Sigmoid colon (tissue), 3 donors: ENCODE measurements at regions not wholly inside any gene's neighbourhood (a gene's known extent, or its start where the extent isn't known, plus 50 kb on each side); places are given as distances from the start of the nearest gene placed in this dataset.

Experiments used
- CTCF ChIP-seq, 4 experiments: fragments of 450-650 bp in 3 of 4; fragments of 200-600 bp in 1 of 4; IDR thresholded peaks; one replicate each; pipeline ENCODE4 v1.5.1; 2016 to 2019; ENCODE audit warnings: antibody characterized with exemption in 4 of 4, mild to moderate bottlenecking in 3 of 4, moderate library complexity in 2 of 4
- POLR2A ChIP-seq, 2 donors: fragments of 450-650 bp; IDR thresholded peaks; one replicate each; pipeline ENCODE4 v1.6.1; 2016; ENCODE audit warnings: antibody characterized with exemption in 2 of 2, mild to moderate bottlenecking in 2 of 2, moderate library complexity in 2 of 2

- TF ChIP-seq POLR2A (IDR thresholded peaks at IDR 0.05) (no peak), CTCF (IDR thresholded peaks at IDR 0.05) (no peak)
These were observed 77.6 kb downstream of the MATN1 start for GRCh38 chr1:30645807-30646206.
